Left hindlimb (tissue), 1 donor: ENCODE measurements at regions not wholly inside any gene's neighbourhood (a gene's known extent, or its start where the extent isn't known, plus 50 kb on each side); places are given as distances from the start of the nearest gene placed in this dataset.
A peak's percentile ranks its signal among the peaks of the same experiment; 100 is the strongest.

ENCODE experiments used
- DNase-seq: peaks from one replicate; pipeline ENCODE4 v3.0.0-alpha.2; 2018

GRCh38 chr1:94731891-94732290 lies 88.3 kb upstream of the SLC44A3 start:
- no peak for DNase-seq

GRCh38 chr1:94730450-94730849 lies 89.7 kb upstream of the SLC44A3 start:
- no peak for DNase-seq

- DNase-seq = no peak
Measured at GRCh38 chr1:94729267-94729666, 90.9 kb upstream of the SLC44A3 start.

GRCh38 chr1:94727846-94728715 lies 92.1 kb upstream of the SLC44A3 start:
- no peak for DNase-seq

GRCh38 chr1:94726981-94727685 lies 93.0 kb upstream of the SLC44A3 start:
- DNase-seq = no peak

GRCh38 chr1:94725566-94725965 lies 94.6 kb upstream of the SLC44A3 start:
- DNase-seq = no peak

- DNase-seq = no peak
Measured at GRCh38 chr1:94723894-94724293, 96.3 kb upstream of the SLC44A3 start.

- DNase-seq = no peak
Measured at GRCh38 chr1:94723463-94723862, 96.7 kb upstream of the SLC44A3 start.

GRCh38 chr1:94722181-94722580 lies 98.0 kb upstream of the SLC44A3 start:
- no peak for DNase-seq

- DNase-seq = no peak
Measured at GRCh38 chr1:94721240-94721639, 98.9 kb upstream of the SLC44A3 start.

GRCh38 chr1:94719926-94720793 lies 100.0 kb upstream of the SLC44A3 start:
- no peak for DNase-seq

GRCh38 chr1:94716965-94717364 lies 103.2 kb upstream of the SLC44A3 start:
- no peak for DNase-seq

GRCh38 chr1:94715321-94715720 lies 104.8 kb upstream of the SLC44A3 start:
- DNase-seq = no peak

- no peak for DNase-seq
Measured at GRCh38 chr1:94714552-94714951, 105.6 kb upstream of the SLC44A3 start.

GRCh38 chr1:94714152-94714551 lies 106.0 kb upstream of the SLC44A3 start:
- no peak for DNase-seq

- peak; percentile 74 for DNase-seq
Measured at GRCh38 chr1:94713472-94714141, 106.5 kb upstream of the SLC44A3 start.

- DNase-seq = no peak
Measured at GRCh38 chr1:94709891-94710581, 110.1 kb upstream of the SLC44A3 start.

GRCh38 chr1:94708811-94709210 lies 111.3 kb upstream of the SLC44A3 start:
- DNase-seq = no peak

- DNase-seq = no peak
Measured at GRCh38 chr1:94708299-94708685, 111.9 kb upstream of the SLC44A3 start.

- no peak for DNase-seq
Measured at GRCh38 chr1:94707321-94708298, 112.5 kb upstream of the SLC44A3 start.

GRCh38 chr1:94702442-94702815 lies 117.7 kb upstream of the SLC44A3 start:
- DNase-seq = no peak
